NCI-H1417 (cell line): ENCODE measurements at regions not wholly inside any gene's neighbourhood (a gene's known extent, or its start where the extent isn't known, plus 50 kb on each side); places are given as distances from the start of the nearest gene placed in this dataset.

Experiments
- DNase-seq, 3 experiments: peaks; one replicate each; lab custom pipeline; 2025; lab: John Stamatoyannopoulos, UW

- DNase-seq, result no peak
These were observed 78.4 kb upstream of the CTTNBP2NL start for GRCh38 chr1:112317611-112318062.

GRCh38 chr1:112318263-112318662 is 77.8 kb upstream of the CTTNBP2NL start:
- no peak for DNase-seq

GRCh38 chr1:112318698-112319370 is 77.2 kb upstream of the CTTNBP2NL start:
- DNase-seq, result no peak

GRCh38 chr1:112319371-112320040 is 76.5 kb upstream of the CTTNBP2NL start:
- no peak for DNase-seq

GRCh38 chr1:112320058-112320457 is 76.0 kb upstream of the CTTNBP2NL start:
- DNase-seq, result no peak

GRCh38 chr1:112322018-112322417 is 74.0 kb upstream of the CTTNBP2NL start:
- DNase-seq, result no peak

- DNase-seq, result no peak
These were observed 72.9 kb upstream of the CTTNBP2NL start for GRCh38 chr1:112322983-112323678.

- DNase-seq, result peak; percentile 19 to 86 (median 73)
These were observed 70.5 kb upstream of the CTTNBP2NL start for GRCh38 chr1:112325504-112325903.

- DNase-seq, result no peak
These were observed 67.4 kb upstream of the CTTNBP2NL start for GRCh38 chr1:112328600-112328999.

GRCh38 chr1:112332176-112333150 is 63.6 kb upstream of the CTTNBP2NL start:
- DNase-seq, result no peak

- DNase-seq, result no peak
These were observed 60.7 kb upstream of the CTTNBP2NL start for GRCh38 chr1:112335351-112335750.

- DNase-seq, result peak; percentile 17 to 61 (median 22)
These were observed 58.9 kb upstream of the CTTNBP2NL start for GRCh38 chr1:112337028-112337531.

- DNase-seq, result no peak
These were observed 54.0 kb upstream of the CTTNBP2NL start for GRCh38 chr1:112341986-112342385.

- DNase-seq, result peak in 1 of 3 experiments; percentile 37
These were observed 53.5 kb upstream of the CTTNBP2NL start for GRCh38 chr1:112342558-112342957.

GRCh38 chr1:112344754-112345423 is 51.1 kb upstream of the CTTNBP2NL start:
- no peak for DNase-seq
